NCI-H524 treated with DMSO at 0.1 percent for 48 hours (cell line): ENCODE measurements at regions not wholly inside any gene's neighbourhood (a gene's known extent, or its start where the extent isn't known, plus 50 kb on each side); places are given as distances from the start of the nearest gene placed in this dataset.

ENCODE experiments used
- DNase-seq: peaks from one replicate; lab custom pipeline; 2025; lab: John Stamatoyannopoulos, UW

GRCh38 chr5:62979472-62979871, 400.9 kb downstream of the LRRC70 start:
- DNase-seq = no peak

- DNase-seq = no peak
These were observed 399.0 kb downstream of the LRRC70 start for GRCh38 chr5:62977661-62978060.

GRCh38 chr5:62974623-62975022, 396.0 kb downstream of the LRRC70 start:
- no peak for DNase-seq

GRCh38 chr5:62969409-62970120, 390.9 kb downstream of the LRRC70 start:
- no peak for DNase-seq

GRCh38 chr5:62964428-62964827, 385.8 kb downstream of the LRRC70 start:
- DNase-seq = no peak

GRCh38 chr5:62960781-62961180, 382.2 kb downstream of the LRRC70 start:
- DNase-seq = no peak

GRCh38 chr5:62956597-62956996, 378.0 kb downstream of the LRRC70 start:
- no peak for DNase-seq

- no peak for DNase-seq
These were observed 376.0 kb downstream of the LRRC70 start for GRCh38 chr5:62954578-62954977.

- DNase-seq = no peak
These were observed 369.7 kb downstream of the LRRC70 start for GRCh38 chr5:62948301-62948700.

GRCh38 chr5:62942384-62942783, 363.8 kb downstream of the LRRC70 start:
- no peak for DNase-seq

- DNase-seq = no peak
These were observed 360.3 kb downstream of the LRRC70 start for GRCh38 chr5:62938927-62939326.

- no peak for DNase-seq
These were observed 359.3 kb downstream of the LRRC70 start for GRCh38 chr5:62937661-62938558.

- DNase-seq = no peak
These were observed 357.0 kb downstream of the LRRC70 start for GRCh38 chr5:62935660-62936059.

- no peak for DNase-seq
These were observed 355.7 kb downstream of the LRRC70 start for GRCh38 chr5:62934319-62934718.

GRCh38 chr5:62933261-62933660, 354.6 kb downstream of the LRRC70 start:
- no peak for DNase-seq

GRCh38 chr5:62931153-62931950, 352.7 kb downstream of the LRRC70 start:
- no peak for DNase-seq

GRCh38 chr5:62922191-62922590, 343.6 kb downstream of the LRRC70 start:
- DNase-seq = no peak

- no peak for DNase-seq
These were observed 342.2 kb downstream of the LRRC70 start for GRCh38 chr5:62920856-62921255.

- no peak for DNase-seq
These were observed 330.7 kb downstream of the LRRC70 start for GRCh38 chr5:62909326-62909725.

- no peak for DNase-seq
These were observed 323.5 kb downstream of the LRRC70 start for GRCh38 chr5:62902126-62902525.

- no peak for DNase-seq
These were observed 322.4 kb downstream of the LRRC70 start for GRCh38 chr5:62900976-62901375.

- DNase-seq = no peak
These were observed 317.7 kb downstream of the LRRC70 start for GRCh38 chr5:62896121-62896893.
